ENCODE measurements at regions not wholly inside any gene's neighbourhood (a gene's known extent, or its start where the extent isn't known, plus 50 kb on each side); places are given as distances from the start of the nearest gene placed in this dataset.

- Histone ChIP-seq H3K9me3 (no peaks in the 10 kb centered on the region), H3K36me3 (no peaks in the 10 kb centered on the region), H3K4me1 (no peaks in the 10 kb centered on the region), H3K27me3 (no peaks in the 10 kb centered on the region), H3K27ac (no peak overlapping the region), H3K4me3 (no peak overlapping the region)
- DNase-seq (no peak), ATAC-seq (ENCODE audit: low FRiP score in 2 of 2) (no peak)
- 75 to 86% methylated on average over 3 of the region's 3 CpGs for WGBS, 2 donors
- TF ChIP-seq POLR2AphosphoS5 (IDR thresholded peaks at IDR 0.05): no peak
- no peak for TF ChIP-seq EP300 (IDR thresholded peaks at IDR 0.05)
- no peak for TF ChIP-seq CTCF (IDR thresholded peaks at IDR 0.05)
- no peak for TF ChIP-seq POLR2A (IDR thresholded peaks at IDR 0.05)
Observed at GRCh38 chr13:67314405-67314804, 84.3 kb upstream of the PCDH9 start.

- H3K4me3 ChIP-seq: no peak overlapping the region
- H3K36me3 ChIP-seq: no peaks in the 10 kb centered on the region
- WGBS, 2 donors: 82 to 93% methylated on average over 4 of the region's 4 CpGs
- H3K27ac ChIP-seq: no peak overlapping the region
- no peaks in the 10 kb centered on the region for H3K9me3 ChIP-seq
- no peaks in the 10 kb centered on the region for H3K27me3 ChIP-seq
- TF ChIP-seq POLR2AphosphoS5 (IDR thresholded peaks at IDR 0.05) (no peak), POLR2A (IDR thresholded peaks at IDR 0.05) (no peak), CTCF (IDR thresholded peaks at IDR 0.05) (no peak), EP300 (IDR thresholded peaks at IDR 0.05) (no peak)
- no peak for DNase-seq
- no peak for ATAC-seq (ENCODE audit: low FRiP score in 2 of 2)
- H3K4me1 ChIP-seq: no peaks in the 10 kb centered on the region
Observed at GRCh38 chr13:67308004-67308772, 78.1 kb upstream of the PCDH9 start.

- H3K4me1 ChIP-seq: no peaks in the 10 kb centered on the region
- WGBS, 2 donors: 91 to 97% methylated on average over 1 of the region's 1 CpG
- ATAC-seq (ENCODE audit: low FRiP score in 2 of 2): no peak
- H3K4me3 ChIP-seq: no peak overlapping the region
- no peak overlapping the region for H3K27ac ChIP-seq
- no peaks in the 10 kb centered on the region for H3K36me3 ChIP-seq
- no peak for DNase-seq
- TF ChIP-seq EP300 (IDR thresholded peaks at IDR 0.05): no peak
- no peaks in the 10 kb centered on the region for H3K27me3 ChIP-seq
- H3K9me3 ChIP-seq: no peaks in the 10 kb centered on the region
Observed at GRCh38 chr13:67306742-67307141, 76.6 kb upstream of the PCDH9 start.

- no peak for DNase-seq
- TF ChIP-seq POLR2A (IDR thresholded peaks at IDR 0.05) (no peak), CTCF (IDR thresholded peaks at IDR 0.05) (no peak), EP300 (IDR thresholded peaks at IDR 0.05) (no peak), POLR2AphosphoS5 (IDR thresholded peaks at IDR 0.05) (no peak)
- Histone ChIP-seq H3K4me1 (no peaks in the 10 kb centered on the region), H3K27ac (no peak overlapping the region), H3K9me3 (no peaks in the 10 kb centered on the region), H3K27me3 (no peaks in the 10 kb centered on the region), H3K36me3 (no peaks in the 10 kb centered on the region), H3K4me3 (no peak overlapping the region)
- WGBS, 2 donors: 69 to 75% methylated on average over 6 of the region's 6 CpGs
- ATAC-seq (ENCODE audit: low FRiP score in 2 of 2): no peak
Observed at GRCh38 chr13:67303661-67304333, 73.7 kb upstream of the PCDH9 start.

- Histone ChIP-seq H3K9me3 (no peaks in the 10 kb centered on the region), H3K4me1 (no peaks in the 10 kb centered on the region), H3K4me3 (no peak overlapping the region), H3K27me3 (no peaks in the 10 kb centered on the region), H3K27ac (no peak overlapping the region), H3K36me3 (no peaks in the 10 kb centered on the region)
- no peak for DNase-seq
- no peak for ATAC-seq (ENCODE audit: low FRiP score in 2 of 2)
- WGBS, 2 donors: 86 to 93% methylated on average over 3 of the region's 3 CpGs
- TF ChIP-seq POLR2AphosphoS5 (IDR thresholded peaks at IDR 0.05) (no peak), POLR2A (IDR thresholded peaks at IDR 0.05) (no peak), EP300 (IDR thresholded peaks at IDR 0.05) (no peak), CTCF (IDR thresholded peaks at IDR 0.05) (no peak)
Observed at GRCh38 chr13:67299751-67300150, 69.6 kb upstream of the PCDH9 start.

Measured in upper lobe of left lung (tissue), 6 donors.